Kidney epithelial cell (primary cell): ENCODE measurements at regions not wholly inside any gene's neighbourhood (a gene's known extent, or its start where the extent isn't known, plus 50 kb on each side); places are given as distances from the start of the nearest gene placed in this dataset.

Experiments
- DNase-seq: peaks from one replicate; pipeline ENCODE4 v3.0.0-alpha.2; 2010; ENCODE audit warnings: low read depth
- H3K27me3 ChIP-seq: 2 replicates; pipeline ENCODE4 v1.6.0; 2011; ENCODE audit warnings: low read length; ENCODE audit not compliant: control insufficient read depth, insufficient read depth
- H3K36me3 ChIP-seq: 2 replicates; pipeline ENCODE4 v1.5.1; 2011; ENCODE audit warnings: low read length; ENCODE audit not compliant: control insufficient read depth, insufficient read depth
- H3K4me3 ChIP-seq: 2 replicates; pipeline ENCODE4 v1.5.1; 2011; ENCODE audit warnings: low read depth, mild to moderate bottlenecking, control low read depth, low read length
- CTCF ChIP-seq: IDR thresholded peaks from 2 replicates; pipeline ENCODE4 v1.5.1; 2011; ENCODE audit warnings: mild to moderate bottlenecking, moderate library complexity, low read length, control low read depth, inconsistent platforms; ENCODE audit not compliant: insufficient read depth, poor library complexity, severe bottlenecking

- no peak for DNase-seq
- no peak overlapping the region for H3K4me3 ChIP-seq
- H3K36me3 ChIP-seq = no peaks in the 10 kb centered on the region
- no peaks in the 10 kb centered on the region for H3K27me3 ChIP-seq
- TF ChIP-seq CTCF = no peak
Measured at GRCh38 chr11:109133159-109133558, 288.8 kb upstream of the C11orf87 start.

GRCh38 chr11:109135627-109136026 is 286.4 kb upstream of the C11orf87 start:
- no peak for TF ChIP-seq CTCF
- no peaks in the 10 kb centered on the region for H3K27me3 ChIP-seq
- no peaks in the 10 kb centered on the region for H3K36me3 ChIP-seq
- H3K4me3 ChIP-seq = no peak overlapping the region
- no peak for DNase-seq

GRCh38 chr11:109138196-109138595 is 283.8 kb upstream of the C11orf87 start:
- no peak for DNase-seq
- H3K27me3 ChIP-seq = no peaks in the 10 kb centered on the region
- TF ChIP-seq CTCF = no peak
- no peak overlapping the region for H3K4me3 ChIP-seq
- H3K36me3 ChIP-seq = no peaks in the 10 kb centered on the region

GRCh38 chr11:109140426-109140825 is 281.6 kb upstream of the C11orf87 start:
- DNase-seq = no peak
- TF ChIP-seq CTCF = no peak
- H3K4me3 ChIP-seq = no peak overlapping the region
- H3K36me3 ChIP-seq = no peaks in the 10 kb centered on the region
- no peaks in the 10 kb centered on the region for H3K27me3 ChIP-seq

- no peak for DNase-seq
- no peak for TF ChIP-seq CTCF
Measured at GRCh38 chr11:109140857-109141515, 281.0 kb upstream of the C11orf87 start.

GRCh38 chr11:109145287-109145686 is 276.7 kb upstream of the C11orf87 start:
- H3K27me3 ChIP-seq = no peaks in the 10 kb centered on the region
- H3K4me3 ChIP-seq = no peak overlapping the region
- H3K36me3 ChIP-seq = no peaks in the 10 kb centered on the region
- no peak for TF ChIP-seq CTCF
- no peak for DNase-seq

More at GRCh38 chr11:109140857-109141515, 281.0 kb upstream of the C11orf87 start:
- no peaks in the 10 kb centered on the region for H3K27me3 ChIP-seq
- H3K4me3 ChIP-seq = no peak overlapping the region
- H3K36me3 ChIP-seq = no peaks in the 10 kb centered on the region
